HepG2 (cell line): ENCODE measurements at regions not wholly inside any gene's neighbourhood (a gene's known extent, or its start where the extent isn't known, plus 50 kb on each side); places are given as distances from the start of the nearest gene placed in this dataset.

Experiments
- ATAC-seq: fragments of 200-7000 bp; cut with Tn5 transposase; 3 replicates; pipeline ENCODE4 v1.9.1; 2020; ENCODE audit warnings: mild to moderate bottlenecking, moderate library complexity
- BruUV-seq: library from RNA; stranded (reverse); fragments of 400-500 nt; replicated peaks from 2 replicates; lab custom pipeline; 2021; lab: Mats Ljungman, UMichigan
- CTCF ChIA-PET: fragments of 300-600 bp; formaldehyde crosslinking; extraction: SDS; loops from one replicate; lab custom pipeline; 2021; ENCODE audit warnings: low total read pairs, inconsistent platforms, low intra/inter-chr PET ratio; lab: Yijun Ruan, JAX
- POLR2A ChIA-PET: fragments of 350-600 bp; sonication (Branson Sonifier 250); formaldehyde crosslinking; loops from one replicate; lab custom pipeline; 2020; ENCODE audit warnings: antibody characterized with exemption, inconsistent platforms; lab: Yijun Ruan, JAX
- DNase-seq: peaks from one replicate; pipeline ENCODE4 v3.0.0-alpha.2; 2015; ENCODE audit warnings: low spot score
- FAIRE-seq: peaks from 3 replicates; lab custom pipeline; 2011; peaks lifted over from hg19 to GRCh38; lab: Jason Lieb, UNC
- H2AFZ ChIP-seq: one replicate; pipeline ENCODE4 v1.6.1; 2011; ENCODE audit warnings: low read length, inconsistent platforms
- H3K27ac ChIP-seq: fragments of 300-600 bp; 3 replicates; pipeline ENCODE4 v1.8.0; 2011; ENCODE audit warnings: mixed run types, mild to moderate bottlenecking, mixed read lengths, low read length, inconsistent platforms; ENCODE audit not compliant: insufficient read depth; ENCODE audit errors: extremely low read length
- H3K27me3 ChIP-seq, 2 experiments: fragments of 200-600 bp in 1 of 2; 2 replicates in 1 of 2; 3 replicates in 1 of 2; pipeline versions ENCODE4 v1.6.0 to v1.8.0; 2011; ENCODE audit warnings: low read length in 2 of 2, mild to moderate bottlenecking in 2 of 2, moderate library complexity in 2 of 2, inconsistent platforms in 1 of 2; ENCODE audit not compliant: insufficient read depth in 2 of 2, control insufficient read depth in 1 of 2
- H3K36me3 ChIP-seq, 2 experiments: fragments of 200-600 bp in 1 of 2; replicated peaks in 1 of 2; 2 replicates in 1 of 2; 3 replicates in 1 of 2; pipeline versions ENCODE4 v1.5.1 to v1.8.0; 2011; ENCODE audit warnings: low read length in 2 of 2, inconsistent platforms in 1 of 2; ENCODE audit not compliant: insufficient read depth in 2 of 2, control insufficient read depth in 1 of 2
- H3K4me1 ChIP-seq: 2 replicates; pipeline ENCODE4 v1.5.1; 2012; ENCODE audit warnings: low read length, inconsistent platforms; ENCODE audit not compliant: insufficient read depth
- H3K4me2 ChIP-seq: 2 replicates; pipeline ENCODE4 v1.6.0; 2011; ENCODE audit warnings: low read depth, low read length, inconsistent platforms
- H3K4me3 ChIP-seq, 3 experiments: fragments of 200-600 bp in 1 of 3; sonication (generic), shearing (Covaris generic) in 1 of 3; replicated peaks in 1 of 3; 2 replicates each; pipeline ENCODE4 v1.5.1; 2011 to 2016; ENCODE audit warnings: low read length in 3 of 3, inconsistent platforms in 2 of 3, low read depth in 2 of 3, mild to moderate bottlenecking in 2 of 3, control low read depth in 1 of 3, mixed read lengths in 1 of 3; ENCODE audit not compliant: insufficient read depth in 1 of 3
- H3K79me2 ChIP-seq: one replicate; pipeline ENCODE4 v1.6.1; 2011; ENCODE audit warnings: low read length, inconsistent platforms; ENCODE audit not compliant: insufficient read depth
- H3K9ac ChIP-seq: 2 replicates; pipeline ENCODE4 v1.6.0; 2011; ENCODE audit warnings: mild to moderate bottlenecking, low read depth, low read length, inconsistent platforms; ENCODE audit not compliant: insufficient read depth
- H3K9me3 ChIP-seq: 2 replicates; pipeline ENCODE4 v1.5.1; 2012; ENCODE audit warnings: mild to moderate bottlenecking, low read length
- H4K20me1 ChIP-seq: 2 replicates; pipeline ENCODE4 v1.6.0; 2011; ENCODE audit warnings: inconsistent platforms, mild to moderate bottlenecking, low read length, moderate library complexity; ENCODE audit not compliant: insufficient read depth
- GABPA ChIP-seq, 2 experiments: IDR thresholded peaks; 2 replicates each; pipeline ENCODE4 v1.6.1; 2011 to 2016; ENCODE audit warnings: low read depth in 2 of 2, low read length in 1 of 2, missing biosample characterization in 1 of 2, missing genetic modification characterization in 1 of 2
- PHF20 ChIP-seq: sonication (generic); formaldehyde crosslinking; IDR thresholded peaks from 2 replicates; pipeline ENCODE4 v1.5.0; 2020; ENCODE audit warnings: mild to moderate bottlenecking, missing genetic modification reagents
- PRMT3 ChIP-seq: sonication (generic); formaldehyde crosslinking; IDR thresholded peaks from 2 replicates; pipeline ENCODE4 v1.8.1; 2022; ENCODE audit warnings: low read depth, mild to moderate bottlenecking, moderate library complexity, missing genetic modification reagents, borderline replicate concordance
- SKI ChIP-seq: fragments of 450-650 bp; IDR thresholded peaks from one replicate; pipeline ENCODE4 v1.6.1; 2018; ENCODE audit warnings: mild to moderate bottlenecking; ENCODE audit not compliant: partially characterized antibody
- SRY ChIP-seq: sonication (generic); formaldehyde crosslinking; IDR thresholded peaks from 2 replicates; pipeline ENCODE4 v1.8.0; 2022; ENCODE audit warnings: mild to moderate bottlenecking, missing genetic modification reagents
- ZC3H4 ChIP-seq: sonication (generic); formaldehyde crosslinking; IDR thresholded peaks from 2 replicates; pipeline ENCODE4 v1.4.0; 2020; ENCODE audit warnings: missing genetic modification reagents, borderline replicate concordance
- ZNF292 ChIP-seq: sonication (generic); formaldehyde crosslinking; IDR thresholded peaks from 2 replicates; pipeline ENCODE4 v1.8.1; 2022; ENCODE audit warnings: mild to moderate bottlenecking, low read depth, missing genetic modification reagents, borderline replicate concordance
- ZNF605 ChIP-seq: sonication (generic); formaldehyde crosslinking; IDR thresholded peaks from 2 replicates; pipeline ENCODE4 v1.8.0; 2022; ENCODE audit warnings: mild to moderate bottlenecking, missing genetic modification reagents
- ZNF720 ChIP-seq: sonication (generic); formaldehyde crosslinking; IDR thresholded peaks from 2 replicates; pipeline ENCODE4 v1.4.0; 2020; ENCODE audit warnings: missing genetic modification reagents
- ZSCAN20 ChIP-seq: sonication (generic); formaldehyde crosslinking; IDR thresholded peaks from 2 replicates; pipeline ENCODE4 v1.4.0; 2020; ENCODE audit warnings: missing genetic modification reagents, mild to moderate bottlenecking, borderline replicate concordance
- WGBS: methylation state at CpG from one replicate; pipeline ENCODE4 v1.1.6; 2017; ENCODE audit warnings: low lambda C conversion rate; 5-methylcytosine and 5-hydroxymethylcytosine counted together
- in situ Hi-C: cut with HindIII; loops from 2 replicates; pipeline ENCODE4 v1.10.0; 2017; ENCODE audit warnings: low pct_unique_long_range_greater_than_20kb; ENCODE audit not compliant: extremely low pct_ligation_motif_present
- intact Hi-C: fragments of 100-400 bp; cut with micrococcal nuclease; formaldehyde crosslinking; loops from one replicate; pipeline ENCODE4 v1.10.0; 2022; ENCODE audit not compliant: unreplicated experiment
- TF ChIP-seq, protein P1 (sequence below): sonication (generic); formaldehyde crosslinking; IDR thresholded peaks from 2 replicates; pipeline ENCODE4 v1.4.0; 2020; ENCODE audit warnings: missing genetic modification reagents
- TF ChIP-seq, protein P2 (sequence below): sonication (generic); formaldehyde crosslinking; IDR thresholded peaks from 2 replicates; pipeline ENCODE4 v1.9.0; 2021; ENCODE audit warnings: missing genetic modification reagents, borderline replicate concordance
- TF ChIP-seq, protein P3 (sequence below): sonication (generic); formaldehyde crosslinking; IDR thresholded peaks from 2 replicates; pipeline ENCODE4 v1.5.1; 2020; ENCODE audit warnings: missing genetic modification reagents, mild to moderate bottlenecking, borderline replicate concordance

DNA sequence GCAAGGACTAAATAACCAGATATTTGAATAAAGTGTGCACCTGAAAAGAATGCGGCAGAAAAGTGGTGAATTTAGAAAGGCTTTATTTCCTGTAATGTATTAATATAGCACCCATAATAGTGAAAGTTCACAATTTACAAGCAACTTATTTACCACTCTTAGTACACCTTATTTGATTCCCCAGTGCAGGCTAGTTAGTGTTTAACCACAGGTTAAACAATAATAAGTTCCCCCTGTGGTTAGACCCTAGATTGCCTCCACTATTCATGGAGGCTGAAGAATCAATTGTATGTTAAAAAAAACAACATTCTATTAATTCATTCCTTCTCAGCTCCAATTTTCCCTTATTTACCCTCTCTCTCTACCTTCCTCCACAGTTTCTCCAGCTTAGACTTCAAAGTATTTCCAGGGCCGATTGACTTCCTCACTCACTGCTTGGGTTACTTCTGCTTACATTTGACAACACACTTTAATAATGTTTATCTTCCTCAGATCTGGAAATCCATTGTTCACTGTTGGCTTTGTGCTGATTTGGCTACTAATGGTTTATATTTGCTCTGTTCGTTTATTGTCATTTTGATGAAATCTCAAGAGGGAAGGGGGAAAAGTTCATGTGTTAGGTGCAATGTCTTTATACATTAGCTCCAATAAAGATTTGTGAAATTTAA, 796.3 kb downstream of the BRINP3 start:
- Histone ChIP-seq H4K20me1 (no peaks in the 10 kb centered on the region), H3K9ac (no peak overlapping the region), H3K27ac (no peak overlapping the region), H3K79me2 (no peaks in the 10 kb centered on the region), H3K4me2 (no peak overlapping the region), H3K36me3 (no peaks in the 10 kb centered on the region), H3K27me3 (no peaks in the 10 kb centered on the region), H2AFZ (no peak overlapping the region), H3K9me3 (no peaks in the 10 kb centered on the region), H3K4me1 (peaks cover 6% of the 10 kb centered on the region), H3K4me3 (no peak overlapping the region)
- in situ Hi-C loops: no loop called here
- no TSS peak for BruUV-seq
- no peak for DNase-seq
- no peak for FAIRE-seq
- ChIA-PET CTCF (no interaction called here), POLR2A (no interaction called here)
- intact Hi-C loops: no loop called here
- WGBS: 34% methylated on average over 3 of the region's 3 CpGs
- TF ChIP-seq ZNF605 (CRISPR knock-in tag) (no peak), ZNF720 (no peak), ZSCAN20 (CRISPR knock-in tag) (no peak), SKI (no peak), ZC3H4 (CRISPR knock-in tag) (no peak), GABPA (IDR thresholded peaks at IDR 0.05; ENCODE audit: low read depth, low read length) (no peak), GABPA (CRISPR knock-in tag; IDR thresholded peaks at IDR 0.05; ENCODE audit: low read depth) (no peak), PHF20 (CRISPR knock-in tag) (no peak), PRMT3 (no peak), ZNF292 (no peak), SRY (CRISPR knock-in tag) (no peak)
- TF ChIP-seq, protein P1, sequence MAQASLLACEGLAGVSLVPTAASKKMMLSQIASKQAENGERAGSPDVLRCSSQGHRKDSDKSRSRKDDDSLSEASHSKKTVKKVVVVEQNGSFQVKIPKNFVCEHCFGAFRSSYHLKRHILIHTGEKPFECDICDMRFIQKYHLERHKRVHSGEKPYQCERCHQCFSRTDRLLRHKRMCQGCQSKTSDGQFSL (CRISPR knock-in tag): no peak
- TF ChIP-seq, protein P2, sequence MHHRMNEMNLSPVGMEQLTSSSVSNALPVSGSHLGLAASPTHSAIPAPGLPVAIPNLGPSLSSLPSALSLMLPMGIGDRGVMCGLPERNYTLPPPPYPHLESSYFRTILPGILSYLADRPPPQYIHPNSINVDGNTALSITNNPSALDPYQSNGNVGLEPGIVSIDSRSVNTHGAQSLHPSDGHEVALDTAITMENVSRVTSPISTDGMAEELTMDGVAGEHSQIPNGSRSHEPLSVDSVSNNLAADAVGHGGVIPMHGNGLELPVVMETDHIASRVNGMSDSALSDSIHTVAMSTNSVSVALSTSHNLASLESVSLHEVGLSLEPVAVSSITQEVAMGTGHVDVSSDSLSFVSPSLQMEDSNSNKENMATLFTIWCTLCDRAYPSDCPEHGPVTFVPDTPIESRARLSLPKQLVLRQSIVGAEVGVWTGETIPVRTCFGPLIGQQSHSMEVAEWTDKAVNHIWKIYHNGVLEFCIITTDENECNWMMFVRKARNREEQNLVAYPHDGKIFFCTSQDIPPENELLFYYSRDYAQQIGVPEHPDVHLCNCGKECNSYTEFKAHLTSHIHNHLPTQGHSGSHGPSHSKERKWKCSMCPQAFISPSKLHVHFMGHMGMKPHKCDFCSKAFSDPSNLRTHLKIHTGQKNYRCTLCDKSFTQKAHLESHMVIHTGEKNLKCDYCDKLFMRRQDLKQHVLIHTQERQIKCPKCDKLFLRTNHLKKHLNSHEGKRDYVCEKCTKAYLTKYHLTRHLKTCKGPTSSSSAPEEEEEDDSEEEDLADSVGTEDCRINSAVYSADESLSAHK: no peak
- TF ChIP-seq, protein P3, sequence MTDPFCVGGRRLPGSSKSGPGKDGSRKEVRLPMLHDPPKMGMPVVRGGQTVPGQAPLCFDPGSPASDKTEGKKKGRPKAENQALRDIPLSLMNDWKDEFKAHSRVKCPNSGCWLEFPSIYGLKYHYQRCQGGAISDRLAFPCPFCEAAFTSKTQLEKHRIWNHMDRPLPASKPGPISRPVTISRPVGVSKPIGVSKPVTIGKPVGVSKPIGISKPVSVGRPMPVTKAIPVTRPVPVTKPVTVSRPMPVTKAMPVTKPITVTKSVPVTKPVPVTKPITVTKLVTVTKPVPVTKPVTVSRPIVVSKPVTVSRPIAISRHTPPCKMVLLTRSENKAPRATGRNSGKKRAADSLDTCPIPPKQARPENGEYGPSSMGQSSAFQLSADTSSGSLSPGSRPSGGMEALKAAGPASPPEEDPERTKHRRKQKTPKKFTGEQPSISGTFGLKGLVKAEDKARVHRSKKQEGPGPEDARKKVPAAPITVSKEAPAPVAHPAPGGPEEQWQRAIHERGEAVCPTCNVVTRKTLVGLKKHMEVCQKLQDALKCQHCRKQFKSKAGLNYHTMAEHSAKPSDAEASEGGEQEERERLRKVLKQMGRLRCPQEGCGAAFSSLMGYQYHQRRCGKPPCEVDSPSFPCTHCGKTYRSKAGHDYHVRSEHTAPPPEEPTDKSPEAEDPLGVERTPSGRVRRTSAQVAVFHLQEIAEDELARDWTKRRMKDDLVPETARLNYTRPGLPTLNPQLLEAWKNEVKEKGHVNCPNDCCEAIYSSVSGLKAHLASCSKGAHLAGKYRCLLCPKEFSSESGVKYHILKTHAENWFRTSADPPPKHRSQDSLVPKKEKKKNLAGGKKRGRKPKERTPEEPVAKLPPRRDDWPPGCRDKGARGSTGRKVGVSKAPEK (CRISPR knock-in tag): no peak
- peak; percentile 59 for ATAC-seq
